DMS53 treated with DMSO at 0.1 percent for 48 hours (cell line): ENCODE measurements at regions not wholly inside any gene's neighbourhood (a gene's known extent, or its start where the extent isn't known, plus 50 kb on each side); places are given as distances from the start of the nearest gene placed in this dataset.
A peak's percentile ranks its signal among the peaks of the same experiment; 100 is the strongest.

Source experiments
- DNase-seq: peaks from one replicate; lab custom pipeline; 2025; ENCODE audit not compliant: unreplicated experiment; lab: John Stamatoyannopoulos, UW

DNA sequence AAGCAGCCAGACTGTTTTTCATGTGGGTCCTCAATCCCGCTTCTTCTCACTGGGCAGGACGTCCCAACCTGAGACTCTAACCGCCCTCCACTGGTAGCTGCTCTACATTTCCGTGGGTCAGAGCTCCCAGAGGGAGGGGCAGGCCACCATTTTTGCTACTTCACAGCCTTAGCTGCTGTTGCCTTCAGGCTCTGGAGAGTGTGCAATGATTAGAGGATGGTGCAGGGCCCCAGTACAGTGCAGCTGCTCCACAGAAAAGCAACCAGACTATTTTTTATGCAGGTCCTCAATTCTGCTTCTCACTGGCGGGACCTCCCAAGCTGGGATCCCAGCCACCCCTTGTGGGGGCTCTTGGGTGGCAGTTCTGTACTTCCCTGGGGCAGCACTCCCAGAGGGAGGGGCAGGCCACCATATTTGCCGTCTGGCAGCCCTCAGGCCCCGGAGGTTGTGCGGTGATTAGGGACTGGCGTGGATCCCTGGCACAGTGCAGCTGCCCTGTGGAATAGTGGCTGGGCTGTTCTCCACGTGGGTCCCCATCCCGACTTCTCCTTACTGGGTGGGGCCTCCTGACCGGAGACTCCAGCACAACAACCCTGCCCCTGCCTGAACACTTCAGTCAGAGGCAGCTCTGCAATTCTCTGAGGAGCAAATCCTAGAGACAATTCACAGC lies 647.6 kb upstream of the PKN2 start:
- no peak for DNase-seq

DNA sequence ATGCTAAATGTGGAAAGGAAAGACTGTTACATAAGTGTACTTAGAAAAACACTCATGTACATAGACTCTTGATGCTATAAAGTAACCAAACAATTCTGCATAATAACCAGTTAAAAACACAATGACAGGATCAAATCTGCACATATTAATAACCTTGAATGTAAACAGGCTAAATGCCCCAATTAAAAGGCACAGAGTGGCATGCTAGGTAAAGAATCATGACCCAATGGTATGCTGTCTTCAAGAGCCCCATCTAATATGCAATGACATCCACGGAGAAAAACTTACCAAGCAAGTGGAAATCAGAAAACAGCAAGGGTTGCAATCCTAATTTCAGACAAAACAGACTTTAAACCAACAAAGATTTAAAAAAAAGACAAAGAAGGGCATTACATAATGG lies 644.8 kb upstream of the PKN2 start:
- no peak for DNase-seq

DNA sequence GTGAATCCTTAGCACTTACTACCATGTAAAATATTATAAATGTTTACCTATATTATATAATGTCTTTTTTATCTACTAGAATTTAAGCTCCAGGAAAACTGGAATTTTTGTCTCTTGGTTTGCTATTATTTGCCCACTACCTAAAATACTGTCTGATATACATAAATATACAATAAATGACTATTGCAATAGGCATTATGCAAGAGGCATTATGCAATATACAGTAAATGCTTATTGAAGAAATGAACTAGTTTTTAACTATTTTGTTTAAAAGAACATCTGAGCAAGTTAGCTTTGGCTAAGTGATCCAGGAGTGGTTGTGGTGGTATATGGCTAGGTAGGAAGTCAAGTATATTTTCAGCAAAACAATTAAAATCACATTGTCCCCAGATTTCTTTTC lies 640.2 kb upstream of the PKN2 start:
- DNase-seq: no peak

DNA sequence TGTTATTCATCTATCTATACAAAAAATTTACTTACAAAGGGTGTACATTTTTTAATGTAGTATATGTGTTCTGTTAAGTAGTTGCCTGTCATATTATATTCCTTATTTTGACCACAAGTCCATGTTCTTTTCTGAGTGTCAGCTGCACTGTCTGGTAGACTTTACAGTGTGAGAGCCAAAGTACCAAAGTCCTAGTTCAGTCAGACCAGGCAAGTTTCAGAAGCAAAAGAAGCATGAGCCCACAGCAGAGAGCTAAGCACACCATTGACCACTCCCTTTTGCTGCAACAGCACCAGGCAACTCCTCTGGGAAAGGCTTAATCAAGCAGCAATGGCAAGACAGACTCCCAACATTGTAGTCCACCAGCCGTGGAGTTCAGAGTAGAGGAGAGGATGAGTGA lies 631.9 kb upstream of the PKN2 start:
- no peak for DNase-seq

DNA sequence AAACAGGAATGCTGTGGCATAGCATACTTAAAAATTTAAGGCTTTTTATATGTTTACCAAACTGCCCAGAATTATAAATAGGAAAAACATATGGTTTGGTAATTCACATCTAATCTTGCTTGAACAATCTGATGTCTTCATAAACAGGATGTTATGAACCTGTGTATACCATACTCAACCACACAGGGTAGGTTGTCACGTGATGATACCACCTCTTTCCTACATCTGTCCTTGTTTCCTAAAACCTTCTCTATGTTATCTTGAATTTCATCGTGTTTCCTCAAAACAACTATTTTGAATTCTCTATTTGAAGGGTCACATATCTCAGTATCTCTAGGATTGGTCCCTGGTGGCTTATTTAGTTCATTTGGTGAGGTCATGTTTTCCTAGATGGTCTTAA lies 631.0 kb upstream of the PKN2 start:
- no peak for DNase-seq

DNA sequence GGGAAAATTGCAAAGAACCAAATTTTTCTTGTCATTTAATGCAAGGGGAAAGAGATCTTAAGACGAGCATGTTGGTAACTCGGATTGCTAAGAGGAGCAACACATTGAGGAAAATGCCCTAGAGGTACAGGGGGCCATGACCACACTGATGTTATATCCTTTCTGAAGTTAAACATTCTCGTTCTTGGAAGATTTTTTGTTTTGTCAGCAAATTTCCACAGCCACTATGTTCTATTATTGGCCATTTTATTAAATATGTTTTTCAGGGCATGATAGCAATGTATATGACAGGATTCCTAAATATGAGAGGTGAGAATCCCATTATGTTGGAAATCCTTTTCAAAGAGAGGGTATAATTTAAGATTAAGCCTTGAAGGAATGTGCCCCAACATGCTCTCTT lies 627.2 kb upstream of the PKN2 start:
- DNase-seq: no peak

DNA sequence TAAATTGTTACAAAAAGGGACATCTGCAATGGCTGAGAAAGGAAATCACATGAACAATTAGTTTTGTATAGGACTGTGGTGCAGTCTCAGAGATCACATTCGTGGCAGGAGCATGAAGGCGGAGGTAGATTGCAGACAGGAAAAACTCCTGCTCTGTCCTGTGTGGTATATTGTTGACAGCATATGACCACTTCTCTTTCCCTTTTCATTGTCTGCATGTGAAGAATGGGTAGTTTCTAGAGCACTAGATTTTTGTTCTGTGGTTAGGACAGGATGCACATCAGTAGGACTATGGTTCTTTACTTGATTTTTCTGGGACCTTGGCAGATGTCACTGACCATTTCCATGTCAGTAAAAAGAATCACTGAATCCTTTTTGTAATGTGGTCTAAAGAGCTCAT lies 625.9 kb upstream of the PKN2 start:
- DNase-seq: no peak

DNA sequence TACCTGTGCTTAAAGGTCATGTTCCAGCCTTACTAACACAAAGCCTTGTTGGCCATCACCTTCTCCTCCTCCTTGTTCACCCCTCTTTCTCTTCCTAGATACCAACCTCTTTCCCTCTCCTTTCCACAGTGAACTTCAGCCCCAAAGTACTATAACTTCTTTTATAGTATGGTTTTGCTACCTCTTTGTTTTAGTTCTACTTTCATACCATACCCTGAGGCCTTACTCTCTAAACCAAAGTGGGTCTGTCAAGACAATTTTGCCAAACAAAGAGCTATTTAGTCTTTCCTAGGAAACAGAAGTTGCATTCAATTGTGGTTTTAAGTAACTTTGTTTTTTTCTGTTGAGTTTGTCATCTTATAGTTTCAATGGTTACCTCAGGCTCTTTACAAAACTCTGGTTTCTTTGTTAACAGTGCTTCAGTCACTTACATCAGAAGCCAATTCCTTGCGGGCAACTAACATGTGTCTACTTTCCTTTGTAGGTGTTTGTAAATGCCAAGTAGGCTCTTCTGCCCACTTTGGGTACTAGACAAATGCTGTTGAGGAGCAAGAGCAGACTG lies 623.9 kb upstream of the PKN2 start:
- DNase-seq: no peak

DNA sequence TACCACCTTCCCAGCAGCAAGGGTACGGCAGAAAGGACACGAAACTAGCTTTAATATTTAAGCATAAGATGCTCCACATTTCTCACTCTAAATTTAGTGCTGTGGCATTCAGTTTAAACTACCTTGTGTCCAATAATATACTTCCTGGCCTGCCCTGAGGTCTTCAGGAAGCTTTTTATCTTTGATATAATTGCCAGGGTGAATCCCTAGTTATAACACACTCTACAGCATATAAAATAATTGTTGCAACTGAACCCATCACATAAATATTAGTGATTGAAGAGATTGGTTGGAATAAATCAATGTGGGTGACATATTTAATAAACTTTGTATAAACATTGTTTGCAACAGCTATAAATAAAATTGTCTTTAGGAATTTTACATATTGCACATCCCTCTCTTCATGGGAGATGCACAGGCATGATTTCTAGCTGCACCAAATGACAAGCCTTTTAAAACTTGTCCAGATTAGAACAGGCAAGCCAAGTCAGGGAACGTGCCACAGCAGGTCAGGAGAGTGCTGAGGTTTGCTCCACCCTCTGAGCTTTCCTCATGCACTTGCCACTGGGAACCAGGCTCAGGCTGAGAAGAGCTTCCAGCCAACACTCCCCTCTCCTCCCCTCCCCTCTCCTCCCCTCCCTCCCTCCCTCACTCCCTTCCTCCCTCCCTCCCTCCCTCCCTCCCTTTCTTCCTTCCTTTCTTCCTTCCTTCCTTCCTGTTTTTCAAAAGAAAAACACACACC lies 623.2 kb upstream of the PKN2 start:
- DNase-seq: no peak

DNA sequence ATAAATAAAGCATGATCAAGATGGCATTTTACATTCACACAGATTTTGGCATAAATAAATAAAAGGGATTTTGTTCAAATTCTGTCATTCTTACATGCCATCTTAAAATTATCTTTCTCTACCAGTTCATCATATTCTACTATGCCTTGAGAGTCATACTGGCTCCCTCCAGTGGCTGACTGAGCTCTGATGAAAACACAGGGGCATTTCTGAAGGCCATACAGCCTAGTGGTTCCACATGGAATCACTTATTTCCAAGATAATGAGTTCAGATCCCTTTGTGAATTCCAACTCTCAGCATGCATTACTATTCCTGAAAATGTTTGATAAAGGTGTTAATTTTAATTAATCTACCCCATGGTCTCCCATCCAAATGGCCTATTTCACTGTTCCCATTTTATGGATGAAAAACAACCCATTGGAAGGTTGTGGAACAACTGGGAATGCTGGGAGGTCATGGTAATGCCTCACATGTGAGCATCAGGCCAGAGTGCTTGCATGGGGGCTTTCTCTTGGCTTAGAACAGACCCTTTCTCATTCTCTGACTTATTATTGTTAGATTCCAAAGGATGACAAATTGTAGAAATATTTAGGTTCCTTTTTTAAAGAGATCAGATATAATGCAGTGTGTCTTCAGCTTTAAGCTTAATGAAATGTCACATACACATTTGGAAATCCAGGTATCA lies 622.4 kb upstream of the PKN2 start:
- peak; percentile 49 for DNase-seq

DNA sequence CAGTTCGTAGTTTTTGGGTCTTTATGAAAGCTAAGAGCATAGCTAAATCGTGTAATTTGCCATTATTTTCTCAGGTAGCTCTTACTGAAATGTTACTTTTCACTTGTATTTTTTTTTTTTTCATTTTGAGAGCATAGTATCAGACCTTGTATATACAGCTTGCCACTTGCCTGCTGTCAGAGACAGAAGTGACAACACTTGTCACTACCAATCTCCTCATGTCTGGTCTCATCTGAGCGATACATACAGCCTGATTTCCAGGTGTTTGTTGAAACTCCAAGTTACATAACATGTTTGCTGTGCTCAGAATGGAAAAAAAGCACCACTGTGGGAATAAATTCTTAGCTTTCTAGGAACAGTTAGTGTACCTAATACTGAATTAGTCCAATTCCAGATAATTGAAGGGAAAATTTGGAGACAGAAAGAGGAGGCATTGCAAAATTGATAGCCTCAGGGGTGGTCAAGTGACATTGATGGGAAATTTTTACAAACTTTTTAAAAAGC lies 621.4 kb upstream of the PKN2 start:
- DNase-seq: no peak

DNA sequence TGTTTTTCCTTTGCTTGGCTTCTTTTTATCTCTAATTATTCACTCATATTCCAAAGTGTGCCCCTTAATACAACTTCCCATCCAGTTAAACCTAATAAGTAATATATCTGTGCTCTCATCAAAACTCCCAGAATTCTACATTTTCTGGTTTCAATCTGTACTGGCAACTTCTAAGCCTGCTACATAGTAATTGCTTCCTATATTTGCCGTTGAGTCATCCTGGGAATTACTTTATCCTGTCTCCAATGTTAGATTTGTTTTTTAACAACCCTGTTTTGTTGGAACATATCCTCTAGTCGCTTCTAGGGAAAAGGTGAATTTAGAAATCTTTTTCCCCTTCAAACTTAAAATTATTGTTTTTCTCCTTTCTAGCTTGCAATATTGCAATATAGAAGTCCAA lies 620.5 kb upstream of the PKN2 start:
- no peak for DNase-seq

DNA sequence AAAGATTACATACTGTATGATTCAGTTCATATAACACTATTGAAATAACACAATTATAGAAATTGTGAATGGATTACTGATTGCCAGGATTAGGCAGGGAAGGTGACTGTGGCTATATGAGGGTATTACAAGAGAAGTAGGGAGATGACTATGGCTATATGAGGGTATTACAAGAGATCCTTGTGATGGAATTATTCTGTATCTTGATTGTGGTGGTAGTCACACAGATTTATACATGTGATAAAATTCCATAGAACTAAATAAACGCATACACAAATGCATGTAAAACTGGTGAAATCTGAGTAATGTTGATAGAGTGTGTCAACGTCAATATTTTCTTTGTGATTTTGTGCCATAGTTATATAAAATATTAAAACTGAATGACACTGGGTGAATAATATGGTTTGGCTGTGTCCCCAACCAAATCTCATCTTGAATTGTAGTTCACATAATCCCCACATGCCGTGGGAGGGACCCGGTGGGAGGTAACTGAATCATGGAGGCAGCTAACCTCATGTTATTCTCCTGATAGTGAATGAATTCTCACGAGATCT lies 615.6 kb upstream of the PKN2 start:
- no peak for DNase-seq

DNA sequence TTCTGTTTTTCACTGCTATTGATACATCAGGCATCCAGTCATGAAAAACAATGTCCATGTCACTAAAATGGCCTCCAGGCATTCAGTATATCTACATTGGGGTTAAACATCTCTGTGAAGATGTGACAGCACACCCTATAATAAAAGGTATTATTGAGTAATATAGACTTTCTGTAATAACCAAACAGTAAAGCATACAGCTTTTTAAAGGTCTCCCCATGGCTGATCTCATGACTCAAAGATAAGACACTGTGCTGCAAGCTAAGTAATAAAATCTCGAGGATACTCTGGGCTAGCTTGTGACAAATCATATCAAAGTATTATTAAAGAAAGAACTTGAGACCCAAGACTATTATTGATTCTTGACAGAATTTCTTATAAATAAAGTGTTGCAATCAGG lies 613.1 kb upstream of the PKN2 start:
- no peak for DNase-seq

DNA sequence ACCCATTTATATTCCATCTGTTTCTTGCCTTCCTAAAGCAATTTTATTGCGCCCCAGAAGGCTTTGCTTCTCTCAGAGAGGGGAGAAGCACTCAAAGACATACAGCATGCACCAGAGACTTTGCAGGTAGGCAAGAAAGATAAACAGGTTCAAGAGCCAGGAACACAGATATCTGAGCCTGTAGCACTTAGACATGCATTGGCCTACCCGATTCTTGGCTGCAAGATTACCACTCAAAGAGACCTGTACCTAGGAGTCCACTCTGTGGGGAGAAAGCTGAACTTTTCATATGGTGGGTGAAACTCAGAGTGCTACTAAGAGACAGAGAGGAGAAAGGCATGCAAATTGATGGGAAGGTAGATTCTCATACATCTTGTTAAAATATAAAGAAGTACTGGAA lies 609.4 kb upstream of the PKN2 start:
- no peak for DNase-seq

DNA sequence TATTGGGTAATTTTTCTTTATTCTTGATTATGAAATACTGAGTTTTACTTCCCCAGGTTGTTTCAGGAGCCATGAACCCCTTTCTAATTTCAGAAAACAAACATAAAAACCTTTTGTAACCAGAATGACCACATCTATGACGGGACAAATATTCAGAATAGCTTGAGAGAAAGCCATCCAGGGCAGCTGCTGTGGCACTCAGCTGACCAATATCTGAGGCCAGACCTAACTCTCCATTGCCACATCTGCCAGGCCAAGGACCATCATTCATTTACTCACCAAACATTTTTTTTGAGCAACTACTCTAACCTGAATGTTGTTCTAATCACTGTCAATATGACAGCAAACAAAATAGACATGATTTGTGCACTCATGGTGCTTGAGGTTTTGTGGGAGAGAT lies 608.3 kb upstream of the PKN2 start:
- no peak for DNase-seq

DNA sequence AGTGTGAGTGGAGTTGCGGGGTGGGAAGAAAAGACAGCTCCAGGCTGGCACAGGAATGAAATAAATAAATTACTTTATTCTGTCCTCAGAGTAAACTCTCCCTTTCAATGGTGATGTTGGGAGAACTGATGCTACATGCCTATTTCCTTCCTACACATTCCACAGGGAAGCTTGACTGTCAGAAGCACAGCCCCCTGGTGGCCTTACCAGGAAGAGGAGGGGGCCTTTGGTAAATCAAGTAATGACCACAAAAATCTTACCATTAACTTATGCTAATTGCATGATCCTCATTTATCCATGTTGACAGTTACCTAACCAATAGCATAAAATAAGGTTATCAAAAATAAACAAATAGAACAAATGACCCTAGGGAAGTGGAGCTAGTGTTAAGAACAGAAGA lies 605.0 kb upstream of the PKN2 start:
- DNase-seq: no peak

DNA sequence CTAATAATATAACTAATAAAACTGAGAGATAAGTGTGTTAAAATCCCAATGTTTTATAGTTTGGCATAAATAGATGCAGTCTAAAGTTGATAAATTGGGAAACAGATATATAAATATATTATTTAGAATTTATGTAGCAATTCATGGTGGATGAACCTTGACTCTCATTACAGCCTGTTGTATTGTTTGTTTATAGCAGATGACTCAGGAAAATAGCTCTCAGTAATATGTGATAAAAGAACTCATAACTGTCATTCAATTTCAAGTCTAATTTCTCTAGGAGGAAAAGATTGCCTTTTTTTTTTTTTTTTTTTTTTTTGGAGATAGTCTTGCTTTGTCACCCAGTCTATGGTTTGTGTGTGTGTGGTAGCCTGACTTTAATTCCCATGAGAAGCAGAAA lies 603.2 kb upstream of the PKN2 start:
- DNase-seq: no peak

DNA sequence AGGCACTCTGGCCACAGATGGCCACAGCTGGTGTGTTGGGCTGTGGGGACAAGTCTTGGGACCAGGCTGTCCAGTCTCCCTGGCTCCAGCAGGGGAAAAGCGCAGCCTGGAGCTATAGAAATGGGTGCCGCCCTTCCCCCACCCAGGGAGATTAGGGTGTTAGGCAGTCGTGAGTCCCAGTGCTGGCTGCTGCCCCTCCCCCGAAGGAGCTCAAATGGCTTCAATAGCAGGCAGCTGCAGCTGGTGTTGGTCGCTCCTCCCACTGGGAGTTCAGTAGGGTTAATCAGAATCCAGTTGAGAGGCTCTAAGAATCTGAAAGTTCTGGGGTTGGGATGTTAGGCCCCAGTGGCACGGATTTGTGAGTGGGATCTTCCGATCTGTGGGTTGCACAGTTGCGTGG lies 595.6 kb upstream of the PKN2 start:
- no peak for DNase-seq

DNA sequence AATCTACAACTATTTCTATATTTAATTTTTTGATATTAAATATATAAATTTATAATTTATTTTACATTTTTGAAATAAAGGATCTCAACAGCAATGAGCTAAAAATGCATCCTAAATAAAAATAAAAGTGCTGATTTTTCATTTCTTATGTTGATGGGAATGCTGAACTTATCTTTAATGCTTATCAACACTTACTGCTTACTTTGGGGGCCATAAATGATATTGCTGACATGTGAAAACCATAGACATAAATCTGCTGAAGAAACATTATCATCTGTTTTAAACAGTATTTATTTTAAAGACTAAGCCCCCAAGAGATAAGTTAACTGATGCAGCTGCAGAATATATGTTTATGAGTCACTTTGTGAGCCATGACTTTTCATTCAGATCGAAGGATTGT lies 594.1 kb upstream of the PKN2 start:
- no peak for DNase-seq

DNA sequence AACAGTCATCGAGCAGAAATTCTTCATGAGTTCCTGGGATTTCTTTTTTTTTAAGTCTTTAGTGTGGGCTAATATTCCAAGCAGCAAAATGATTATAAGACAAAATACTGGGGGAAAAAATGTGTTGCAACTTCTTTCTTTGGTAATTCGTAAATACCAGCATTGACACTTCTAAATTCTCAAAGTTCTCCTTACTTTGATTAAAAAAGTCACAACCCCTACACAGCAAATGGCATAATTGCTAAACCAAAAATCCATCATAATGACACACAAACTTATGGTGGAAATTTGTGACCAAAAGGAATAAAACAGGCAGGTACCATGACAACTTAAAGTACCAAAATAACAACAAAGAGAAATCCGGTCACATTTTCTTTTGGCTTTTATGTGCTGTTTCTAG lies 585.2 kb upstream of the PKN2 start:
- no peak for DNase-seq

DNA sequence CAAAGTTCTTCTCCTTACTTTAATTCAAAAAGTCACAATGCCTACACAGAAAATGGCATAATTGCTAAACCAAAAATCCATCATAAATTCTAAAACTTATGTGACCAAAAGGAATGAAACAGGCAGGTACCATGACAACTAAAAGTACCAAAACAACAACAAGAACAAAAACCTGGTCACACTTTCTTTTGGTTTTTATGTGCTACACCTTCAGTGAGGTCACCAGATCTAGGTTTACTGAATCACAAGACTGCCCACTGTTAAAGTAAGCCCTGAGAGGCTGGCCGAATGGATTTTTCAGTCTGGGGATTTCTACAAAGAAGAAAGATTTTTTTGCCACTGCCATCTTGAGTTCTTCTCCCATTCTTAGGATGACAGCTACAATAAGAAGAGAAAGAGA lies 583.0 kb upstream of the PKN2 start:
- DNase-seq: no peak
